ENCODE measurements at regions not wholly inside any gene's neighbourhood (a gene's known extent, or its start where the extent isn't known, plus 50 kb on each side); places are given as distances from the start of the nearest gene placed in this dataset.

- Histone ChIP-seq H3K27me3 (no peaks in the 10 kb centered on the region), H3K4me3 (no peak overlapping the region), H3K4me1 (no peaks in the 10 kb centered on the region), H3K36me3 (no peaks in the 10 kb centered on the region), H3K27ac (no peak overlapping the region), H3K9me3 (no peaks in the 10 kb centered on the region)
- 80 to 88% methylated on average over 9 of the region's 9 CpGs for WGBS, 2 donors
- ATAC-seq (ENCODE audit: low FRiP score in 2 of 2), result peak in 1 of 2 donors; percentile 36
- DNase-seq, result peak in 1 of 2 donors; percentile 25
- TF ChIP-seq POLR2A (IDR thresholded peaks at IDR 0.05) (no peak), POLR2AphosphoS5 (IDR thresholded peaks at IDR 0.05) (no peak), EP300 (IDR thresholded peaks at IDR 0.05) (no peak), CTCF (IDR thresholded peaks at IDR 0.05) (no peak)
Observed at GRCh38 chr1:222043444-222044292, 301.8 kb upstream of the DUSP10 start.

DNA sequence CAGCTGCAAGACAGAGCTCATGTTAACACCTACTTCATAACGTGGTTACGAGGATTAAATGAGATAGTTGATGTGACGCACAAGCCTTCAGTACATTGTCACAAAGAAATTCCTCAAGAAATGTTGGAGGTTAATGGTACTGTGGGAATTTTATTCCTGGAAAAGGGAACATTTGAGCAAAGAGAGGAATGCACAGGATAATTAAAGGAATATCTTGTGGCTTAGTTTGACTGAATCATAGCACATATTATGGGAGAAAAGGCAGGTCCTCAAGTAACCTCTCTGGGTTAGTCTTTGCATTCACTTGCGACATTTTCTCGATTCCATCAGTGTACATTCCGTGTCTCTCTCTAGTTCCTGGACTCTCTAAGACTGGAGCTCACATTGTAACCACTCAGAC, 300.2 kb upstream of the DUSP10 start:
- H3K27me3 ChIP-seq, result no peaks in the 10 kb centered on the region
- no peaks in the 10 kb centered on the region for H3K36me3 ChIP-seq
- no peak overlapping the region for H3K27ac ChIP-seq
- no peaks in the 10 kb centered on the region for H3K4me1 ChIP-seq
- 94% methylated on average over 6 of the region's 6 CpGs for WGBS, 2 donors
- no peak for DNase-seq
- ATAC-seq (ENCODE audit: low FRiP score in 2 of 2), result no peak
- no peak for TF ChIP-seq POLR2A (IDR thresholded peaks at IDR 0.05)
- no peak for TF ChIP-seq POLR2AphosphoS5 (IDR thresholded peaks at IDR 0.05)
- no peak for TF ChIP-seq CTCF (IDR thresholded peaks at IDR 0.05)
- TF ChIP-seq EP300 (IDR thresholded peaks at IDR 0.05), result no peak
- H3K4me3 ChIP-seq, result no peak overlapping the region
- H3K9me3 ChIP-seq, result no peaks in the 10 kb centered on the region

DNA sequence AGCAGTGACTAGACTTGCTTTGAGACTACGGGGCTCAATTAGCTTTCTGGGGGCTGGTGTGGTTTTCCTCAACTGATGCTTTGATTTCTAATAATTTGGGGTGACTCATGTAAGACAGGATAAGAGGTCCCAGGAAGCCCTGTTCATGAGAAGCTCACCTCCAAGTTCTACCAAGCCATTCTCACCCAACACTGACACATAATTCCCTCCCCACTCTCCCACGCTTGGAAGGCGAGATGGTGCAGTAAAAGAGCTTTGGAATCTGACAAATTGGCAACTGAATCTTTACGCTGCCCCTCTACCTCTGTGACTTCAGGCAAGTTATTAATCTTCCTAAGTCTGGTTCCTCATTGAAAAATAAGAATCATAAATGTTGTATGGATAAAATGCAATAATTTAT, 299.1 kb upstream of the DUSP10 start:
- H3K4me1 ChIP-seq, result no peaks in the 10 kb centered on the region
- 91 to 95% methylated on average over 4 of the region's 4 CpGs for WGBS, 2 donors
- TF ChIP-seq CTCF (IDR thresholded peaks at IDR 0.05) (no peak), POLR2A (IDR thresholded peaks at IDR 0.05) (no peak), POLR2AphosphoS5 (IDR thresholded peaks at IDR 0.05) (no peak), EP300 (IDR thresholded peaks at IDR 0.05) (no peak)
- H3K27ac ChIP-seq, result no peak overlapping the region
- no peaks in the 10 kb centered on the region for H3K27me3 ChIP-seq
- H3K9me3 ChIP-seq, result no peaks in the 10 kb centered on the region
- H3K4me3 ChIP-seq, result no peak overlapping the region
- DNase-seq (no peak), ATAC-seq (ENCODE audit: low FRiP score in 2 of 2) (no peak)
- no peaks in the 10 kb centered on the region for H3K36me3 ChIP-seq

DNA sequence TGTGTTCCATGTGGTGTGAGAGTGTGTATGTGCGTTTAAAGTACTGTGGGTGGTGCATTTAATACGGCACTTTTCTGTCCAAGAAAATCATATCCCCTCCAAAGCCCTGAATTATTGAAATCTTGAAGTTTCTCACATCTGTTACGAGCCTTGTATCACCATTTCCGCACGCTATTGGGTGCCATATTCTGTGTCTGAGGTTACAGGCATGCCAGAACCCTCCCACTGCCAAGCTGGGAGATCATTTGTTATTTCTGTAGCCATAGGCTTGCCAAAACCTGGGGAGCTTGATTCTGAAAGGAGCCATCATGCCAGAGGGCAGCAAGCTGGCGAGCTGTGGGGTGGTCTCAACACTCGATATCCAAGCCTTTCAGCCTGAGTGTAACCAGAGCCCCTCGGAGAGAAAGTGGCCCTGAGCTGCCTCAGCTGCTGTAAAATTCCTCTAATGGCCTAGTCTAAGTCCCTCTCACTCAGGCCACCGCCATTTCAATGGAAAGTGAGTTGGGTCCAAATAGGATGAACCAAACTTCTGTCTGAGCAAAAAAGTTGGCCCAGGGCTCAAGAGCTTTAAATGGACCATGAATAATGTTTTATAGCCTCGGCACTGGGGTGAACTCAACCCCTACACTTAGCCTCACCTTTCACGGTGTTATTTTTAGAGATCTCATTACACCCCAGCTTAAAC, 298.4 kb upstream of the DUSP10 start:
- no peak overlapping the region for H3K4me3 ChIP-seq
- H3K36me3 ChIP-seq, result no peaks in the 10 kb centered on the region
- no peak for DNase-seq
- no peaks in the 10 kb centered on the region for H3K27me3 ChIP-seq
- H3K27ac ChIP-seq, result no peak overlapping the region
- TF ChIP-seq CTCF (IDR thresholded peaks at IDR 0.05), result no peak
- TF ChIP-seq EP300 (IDR thresholded peaks at IDR 0.05), result no peak
- TF ChIP-seq POLR2AphosphoS5 (IDR thresholded peaks at IDR 0.05), result no peak
- no peak for TF ChIP-seq POLR2A (IDR thresholded peaks at IDR 0.05)
- WGBS, 2 donors, result 93 to 94% methylated on average over 8 to 11 of the region's 11 CpGs
- ATAC-seq (ENCODE audit: low FRiP score in 2 of 2), result no peak
- no peaks in the 10 kb centered on the region for H3K4me1 ChIP-seq
- H3K9me3 ChIP-seq, result no peaks in the 10 kb centered on the region
